ENCODE measurements at regions not wholly inside any gene's neighbourhood (a gene's known extent, or its start where the extent isn't known, plus 50 kb on each side); places are given as distances from the start of the nearest gene placed in this dataset.

GRCh38 chr5:82622205-82622604, 344.1 kb upstream of the RPS23 start:
- TF ChIP-seq ZNF142 (CRISPR knock-in tag; IDR thresholded peaks at IDR 0.05) = no peak
- no peak for TF ChIP-seq TAF1 (CRISPR knock-in tag; IDR thresholded peaks at IDR 0.05)
- TF ChIP-seq CTCF (CRISPR knock-in tag; IDR thresholded peaks at IDR 0.05) = no peak
- no peak for TF ChIP-seq ZNF138 (CRISPR knock-in tag; IDR thresholded peaks at IDR 0.05; ENCODE audit: low read depth)
- TF ChIP-seq PRDM10 (CRISPR knock-in tag; IDR thresholded peaks at IDR 0.05; ENCODE audit: low read depth) = no peak
- TF ChIP-seq TCF7L2 (IDR thresholded peaks at IDR 0.05; ENCODE audit: low read depth, low read length) = no peak
- no peak for TF ChIP-seq HNRNPK (IDR thresholded peaks at IDR 0.05; ENCODE audit: low read depth, low read length, poor library complexity, severe bottlenecking)
- TF ChIP-seq ZFP91 (CRISPR knock-in tag; IDR thresholded peaks at IDR 0.05; ENCODE audit: borderline replicate concordance) = no peak
- TF ChIP-seq KAT8 (CRISPR knock-in tag; IDR thresholded peaks at IDR 0.05) = no peak
- no peak for TF ChIP-seq REST (IDR thresholded peaks at IDR 0.05; ENCODE audit: borderline replicate concordance in 1 of 2, low read depth in 1 of 2, low read length in 2 of 2)

Data from HepG2 (cell line).